ENCODE measurements at regions not wholly inside any gene's neighbourhood (a gene's known extent, or its start where the extent isn't known, plus 50 kb on each side); places are given as distances from the start of the nearest gene placed in this dataset.

DNA sequence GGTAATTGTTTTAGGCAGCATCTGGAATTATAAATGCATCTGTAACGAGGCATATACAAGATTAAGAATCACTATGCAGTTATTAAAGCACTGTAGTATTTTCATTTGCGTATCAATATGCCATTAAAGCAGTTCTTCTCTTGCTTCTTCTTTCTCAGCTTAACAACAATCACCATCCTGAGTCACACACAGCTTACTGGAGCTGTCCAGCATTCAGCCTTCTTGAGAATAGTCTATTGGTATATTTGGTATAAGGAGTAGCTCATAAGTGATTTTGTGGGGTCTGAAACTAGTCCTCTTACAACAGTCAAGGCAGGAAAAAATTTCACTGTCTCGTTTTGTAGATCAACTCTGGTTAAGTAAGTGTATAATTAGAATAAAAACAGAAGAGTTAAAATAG lies 523.0 kb upstream of the FOXG1 start:
- dilution Hi-C loops (cut with HindIII; ENCODE audit: low sequenced_read_pairs, unreplicated experiment), result no loop called here
- no TSS peak for BruUV-seq (replicated peaks)
- H2BK5ac ChIP-seq (ENCODE audit: low read depth, low read length, poor library complexity, severe bottlenecking), result no peak overlapping the region
- H3K9me3 ChIP-seq (ENCODE audit: control insufficient read depth, insufficient read depth, low read length), result peaks cover 4% of the 10 kb centered on the region; the same call in 1 of the 2 replicates
- H2BK15ac ChIP-seq (ENCODE audit: low read depth, low read length), result no peak overlapping the region
- H3K23ac ChIP-seq (ENCODE audit: low read depth, low read length), result no peak overlapping the region
- no peaks in the 10 kb centered on the region for H4K20me1 ChIP-seq (ENCODE audit: insufficient read depth, low read length)
- TF ChIP-seq, protein P1, sequence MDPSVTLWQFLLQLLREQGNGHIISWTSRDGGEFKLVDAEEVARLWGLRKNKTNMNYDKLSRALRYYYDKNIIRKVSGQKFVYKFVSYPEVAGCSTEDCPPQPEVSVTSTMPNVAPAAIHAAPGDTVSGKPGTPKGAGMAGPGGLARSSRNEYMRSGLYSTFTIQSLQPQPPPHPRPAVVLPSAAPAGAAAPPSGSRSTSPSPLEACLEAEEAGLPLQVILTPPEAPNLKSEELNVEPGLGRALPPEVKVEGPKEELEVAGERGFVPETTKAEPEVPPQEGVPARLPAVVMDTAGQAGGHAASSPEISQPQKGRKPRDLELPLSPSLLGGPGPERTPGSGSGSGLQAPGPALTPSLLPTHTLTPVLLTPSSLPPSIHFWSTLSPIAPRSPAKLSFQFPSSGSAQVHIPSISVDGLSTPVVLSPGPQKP (IDR thresholded peaks at IDR 0.05; ENCODE audit: borderline replicate concordance, low read depth, low read length), result no peak
- TF ChIP-seq, protein P2, sequence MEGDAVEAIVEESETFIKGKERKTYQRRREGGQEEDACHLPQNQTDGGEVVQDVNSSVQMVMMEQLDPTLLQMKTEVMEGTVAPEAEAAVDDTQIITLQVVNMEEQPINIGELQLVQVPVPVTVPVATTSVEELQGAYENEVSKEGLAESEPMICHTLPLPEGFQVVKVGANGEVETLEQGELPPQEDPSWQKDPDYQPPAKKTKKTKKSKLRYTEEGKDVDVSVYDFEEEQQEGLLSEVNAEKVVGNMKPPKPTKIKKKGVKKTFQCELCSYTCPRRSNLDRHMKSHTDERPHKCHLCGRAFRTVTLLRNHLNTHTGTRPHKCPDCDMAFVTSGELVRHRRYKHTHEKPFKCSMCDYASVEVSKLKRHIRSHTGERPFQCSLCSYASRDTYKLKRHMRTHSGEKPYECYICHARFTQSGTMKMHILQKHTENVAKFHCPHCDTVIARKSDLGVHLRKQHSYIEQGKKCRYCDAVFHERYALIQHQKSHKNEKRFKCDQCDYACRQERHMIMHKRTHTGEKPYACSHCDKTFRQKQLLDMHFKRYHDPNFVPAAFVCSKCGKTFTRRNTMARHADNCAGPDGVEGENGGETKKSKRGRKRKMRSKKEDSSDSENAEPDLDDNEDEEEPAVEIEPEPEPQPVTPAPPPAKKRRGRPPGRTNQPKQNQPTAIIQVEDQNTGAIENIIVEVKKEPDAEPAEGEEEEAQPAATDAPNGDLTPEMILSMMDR (conservative IDR thresholded peaks at IDR 0.05; ENCODE audit: low read depth, low read length), result no peak
- TF ChIP-seq SMC3 (IDR thresholded peaks at IDR 0.05; ENCODE audit: low read depth, low read length), result no peak
- TF ChIP-seq RFX5 (IDR thresholded peaks at IDR 0.05; ENCODE audit: low read depth, low read length), result no peak
- H2AK5ac ChIP-seq (ENCODE audit: low read depth, low read length), result no peak overlapping the region
- no peak overlapping the region for H3K9ac ChIP-seq (ENCODE audit: low read depth, low read length)
- intact Hi-C loops (cut with micrococcal nuclease), result no loop called here
- H4K8ac ChIP-seq (ENCODE audit: low read depth in 2 of 2, low read length in 2 of 2), result no peak overlapping the region
- no peak overlapping the region for H3K18ac ChIP-seq (ENCODE audit: low read depth, low read length)
- no peaks in the 10 kb centered on the region for H3K79me1 ChIP-seq (ENCODE audit: low read depth in 1 of 2, low read length in 2 of 2)
- POLR2A ChIA-PET (ENCODE audit: unreplicated experiment), result no interaction called here
- ATAC-seq (ENCODE audit: low read depth) (no peak), DNase-seq (no peak)
- no peak overlapping the region for H3K14ac ChIP-seq (replicated peaks; ENCODE audit: low read depth, low read length)
- no peak overlapping the region for H4K91ac ChIP-seq (ENCODE audit: insufficient read depth, low read depth, low read length)
- H3K27ac ChIP-seq (ENCODE audit: insufficient read depth, low read length), result no peak overlapping the region
- no peak overlapping the region for H3K56ac ChIP-seq (ENCODE audit: extremely low read depth, insufficient read depth, low read length)
- in situ Hi-C loops (cut with MboI; ENCODE audit: low sequenced_read_pairs), result no loop called here
- WGBS, 2 experiments (ENCODE audit: extremely low coverage in 2 of 2, insufficient read length in 1 of 2), result no CpG with 5 or more reads among the region's 3 CpGs
- CTCF ChIA-PET, result no interaction called here
- H3K27me3 ChIP-seq (ENCODE audit: control insufficient read depth, insufficient read depth, low read length), result no peaks in the 10 kb centered on the region
- no peak overlapping the region for H4K5ac ChIP-seq (ENCODE audit: low read depth, low read length)
- no peaks in the 10 kb centered on the region for H3K36me3 ChIP-seq (ENCODE audit: control insufficient read depth, insufficient read depth, low read length)
- H3K4me2 ChIP-seq (ENCODE audit: low read depth, low read length), result no peak overlapping the region
- H2AK9ac ChIP-seq (replicated peaks; ENCODE audit: low read depth, low read length, poor library complexity), result no peak overlapping the region
- H2BK120ac ChIP-seq (ENCODE audit: low read depth, low read length), result no peak overlapping the region
- no peak overlapping the region for H3K4ac ChIP-seq (ENCODE audit: low read depth, low read length)
- no peaks in the 10 kb centered on the region for H3K9me1 ChIP-seq (ENCODE audit: insufficient read depth, low read length)
- no peak overlapping the region for H2AFZ ChIP-seq (replicated peaks; ENCODE audit: low read length, poor library complexity)
- no peaks in the 10 kb centered on the region for H3K4me1 ChIP-seq (ENCODE audit: control insufficient read depth, insufficient read depth, low read length)
- H2BK20ac ChIP-seq (ENCODE audit: low read depth, low read length), result no peak overlapping the region
- no peak overlapping the region for H3K4me3 ChIP-seq (ENCODE audit: insufficient read depth, low read depth, low read length)

Data from IMR-90 (cell line).